GM12872 (cell line): ENCODE measurements at regions not wholly inside any gene's neighbourhood (a gene's known extent, or its start where the extent isn't known, plus 50 kb on each side); places are given as distances from the start of the nearest gene placed in this dataset.

Experiments used
- TF ChIP-seq, protein P1 (sequence below): IDR thresholded peaks from 3 replicates; pipeline ENCODE4 v1.5.1; 2011; ENCODE audit warnings: low read depth, mild to moderate bottlenecking, low read length, moderate library complexity; ENCODE audit not compliant: insufficient read depth

DNA sequence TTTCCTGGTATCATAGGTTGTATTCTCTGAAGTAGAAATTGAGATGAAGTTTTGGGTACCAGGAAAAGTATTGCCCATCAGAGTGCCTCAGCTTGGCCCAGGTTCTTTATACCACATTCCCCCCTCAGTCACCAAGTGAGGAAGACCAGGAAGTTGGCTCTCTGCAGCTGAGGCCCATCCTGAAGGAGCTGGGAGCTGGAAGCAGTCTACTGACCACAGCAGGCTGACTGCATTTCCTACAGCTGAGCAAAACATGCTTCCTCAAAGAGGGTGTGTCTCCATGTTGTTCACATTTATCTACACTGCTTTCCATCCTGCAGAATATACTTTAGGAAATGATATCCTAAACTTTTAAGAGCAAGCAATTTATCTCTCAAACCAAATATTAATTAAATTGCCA, 654.6 kb downstream of the ELAVL2 start:
- TF ChIP-seq, protein P1, sequence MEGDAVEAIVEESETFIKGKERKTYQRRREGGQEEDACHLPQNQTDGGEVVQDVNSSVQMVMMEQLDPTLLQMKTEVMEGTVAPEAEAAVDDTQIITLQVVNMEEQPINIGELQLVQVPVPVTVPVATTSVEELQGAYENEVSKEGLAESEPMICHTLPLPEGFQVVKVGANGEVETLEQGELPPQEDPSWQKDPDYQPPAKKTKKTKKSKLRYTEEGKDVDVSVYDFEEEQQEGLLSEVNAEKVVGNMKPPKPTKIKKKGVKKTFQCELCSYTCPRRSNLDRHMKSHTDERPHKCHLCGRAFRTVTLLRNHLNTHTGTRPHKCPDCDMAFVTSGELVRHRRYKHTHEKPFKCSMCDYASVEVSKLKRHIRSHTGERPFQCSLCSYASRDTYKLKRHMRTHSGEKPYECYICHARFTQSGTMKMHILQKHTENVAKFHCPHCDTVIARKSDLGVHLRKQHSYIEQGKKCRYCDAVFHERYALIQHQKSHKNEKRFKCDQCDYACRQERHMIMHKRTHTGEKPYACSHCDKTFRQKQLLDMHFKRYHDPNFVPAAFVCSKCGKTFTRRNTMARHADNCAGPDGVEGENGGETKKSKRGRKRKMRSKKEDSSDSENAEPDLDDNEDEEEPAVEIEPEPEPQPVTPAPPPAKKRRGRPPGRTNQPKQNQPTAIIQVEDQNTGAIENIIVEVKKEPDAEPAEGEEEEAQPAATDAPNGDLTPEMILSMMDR: no peak

DNA sequence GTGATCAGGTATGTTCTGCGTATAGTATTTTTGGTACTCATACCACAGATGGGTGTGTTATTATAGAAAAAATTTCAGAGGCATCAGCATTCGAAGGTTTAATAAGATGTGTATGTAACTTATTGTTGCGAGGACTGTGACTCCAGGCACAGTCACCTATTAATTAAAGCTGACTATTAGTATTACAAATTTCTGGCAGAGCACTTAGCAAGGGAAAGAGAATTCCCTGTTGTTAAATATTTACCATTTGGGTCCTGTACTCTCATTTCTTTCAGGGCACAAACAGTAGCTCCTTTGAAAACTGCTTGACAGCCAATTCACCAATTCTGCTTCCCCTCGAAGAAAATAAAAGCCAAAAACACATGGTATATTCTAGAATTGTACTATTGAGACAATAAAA, 653.8 kb downstream of the ELAVL2 start:
- TF ChIP-seq, protein P1: no peak

DNA sequence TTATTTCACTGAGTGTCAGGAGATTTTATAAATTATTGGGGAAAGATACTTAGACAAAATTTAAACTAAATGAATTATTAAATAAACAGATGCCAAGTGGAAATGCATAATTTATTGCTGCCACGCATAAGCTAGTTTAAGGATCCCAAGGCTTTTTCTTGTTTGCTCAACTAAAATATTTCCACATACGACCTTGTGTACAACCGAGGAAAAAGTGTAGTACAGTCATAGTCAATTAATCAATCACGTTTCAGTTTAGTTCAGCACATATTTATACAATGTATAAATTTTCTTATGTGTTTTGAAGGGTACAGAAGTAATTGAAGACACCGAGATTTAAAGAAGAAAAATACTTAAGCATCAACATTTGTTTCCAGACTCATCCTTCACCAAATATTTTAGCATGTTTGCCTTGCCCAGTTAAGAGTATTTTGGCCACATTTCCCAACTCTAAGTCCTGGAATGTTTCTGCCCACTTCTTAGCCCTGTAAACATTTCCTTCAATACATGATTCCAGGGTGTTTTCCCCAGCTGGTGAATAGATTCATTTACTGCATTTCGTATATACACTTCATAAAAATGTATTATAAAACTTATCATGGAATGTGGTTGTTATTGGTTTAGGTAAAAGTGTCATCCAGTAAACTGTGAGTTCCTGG, 652.9 kb downstream of the ELAVL2 start:
- TF ChIP-seq, protein P1: no peak

DNA sequence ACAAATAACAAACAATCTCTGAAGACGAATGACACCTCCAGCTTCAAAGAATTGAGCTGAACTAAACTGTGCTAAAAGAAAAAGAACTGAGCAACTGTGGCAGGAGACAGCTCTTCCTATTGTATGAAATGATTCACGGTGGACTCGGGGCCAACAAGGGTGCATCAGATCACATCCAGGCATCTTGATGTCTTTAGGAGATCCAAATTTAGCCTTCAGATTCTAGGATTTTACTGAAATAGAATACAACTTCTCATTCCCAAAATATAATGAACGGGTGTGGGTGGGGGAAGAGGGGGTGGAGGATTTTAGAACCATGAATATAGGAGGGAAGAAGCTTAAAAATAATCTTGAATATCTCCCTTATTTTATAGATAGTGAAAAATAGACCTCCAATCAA, 631.8 kb downstream of the ELAVL2 start:
- TF ChIP-seq, protein P1: no peak

DNA sequence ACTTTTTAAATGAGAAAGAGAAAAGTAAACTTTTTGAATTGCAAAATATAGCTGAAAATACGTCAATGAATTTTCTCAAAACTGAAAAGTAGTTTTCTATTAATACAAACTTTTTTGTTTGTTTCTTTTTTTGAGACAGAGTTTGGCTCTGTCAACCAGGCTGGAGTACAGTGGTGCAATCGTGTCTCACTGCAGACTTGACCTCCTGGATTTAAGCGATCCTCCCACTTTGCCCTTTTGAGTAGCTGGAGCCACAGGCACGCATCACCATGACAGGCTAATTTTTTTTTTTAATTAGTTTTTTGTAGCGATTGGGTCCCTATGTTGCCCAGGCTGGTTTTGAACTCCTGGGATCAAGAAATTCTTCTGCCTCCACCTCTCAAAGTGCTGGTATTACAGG, 610.4 kb downstream of the ELAVL2 start:
- TF ChIP-seq, protein P1: no peak

DNA sequence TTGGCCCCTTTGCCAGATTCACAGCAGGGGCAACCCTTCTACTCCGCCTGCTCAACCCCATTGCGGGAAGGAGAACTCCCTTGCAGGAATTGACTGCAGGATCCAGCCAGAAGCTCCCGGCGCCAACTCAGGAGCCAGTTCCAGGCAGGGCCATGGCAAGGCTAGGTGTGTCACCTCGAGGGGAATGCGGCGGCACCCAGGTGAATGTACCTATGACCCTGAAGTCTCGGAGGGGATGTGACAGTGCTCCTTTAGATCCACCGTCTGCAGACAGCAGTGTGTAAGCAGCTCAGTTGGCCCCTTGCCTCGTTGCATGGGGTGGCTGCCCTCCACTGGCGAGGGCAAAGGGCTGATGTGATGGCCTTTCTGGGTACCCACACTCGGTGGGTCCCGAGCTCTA, 606.6 kb downstream of the ELAVL2 start:
- TF ChIP-seq, protein P1: no peak

DNA sequence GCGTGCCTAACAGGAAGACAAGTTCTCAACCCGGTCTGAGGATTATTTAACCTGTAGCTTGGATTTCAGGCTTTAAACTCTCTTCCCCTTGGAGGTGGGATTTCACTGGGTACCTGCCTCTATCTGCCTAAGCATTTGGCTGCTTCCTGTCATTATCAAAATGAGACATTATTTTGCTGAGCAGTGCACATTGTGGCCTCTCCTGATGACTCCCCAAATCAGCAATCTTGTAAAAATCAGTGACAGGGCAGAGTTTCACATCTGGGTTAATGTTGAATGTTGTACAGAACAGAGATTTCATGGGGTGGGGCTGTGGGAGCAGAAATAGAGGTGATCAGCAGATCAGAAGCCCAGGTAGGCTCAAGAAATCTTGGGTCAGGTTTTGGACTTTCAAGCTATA, 605.9 kb downstream of the ELAVL2 start:
- TF ChIP-seq, protein P1: no peak
